CD4-positive, alpha-beta memory T cell (primary cell): ENCODE measurements at regions not wholly inside any gene's neighbourhood (a gene's known extent, or its start where the extent isn't known, plus 50 kb on each side); places are given as distances from the start of the nearest gene placed in this dataset.

Experiments
- CTCF ChIA-PET: fragments of 350-600 bp; sonication (Branson Sonifier 250); formaldehyde crosslinking; loops from one replicate; lab custom pipeline; 2021; ENCODE audit warnings: inconsistent platforms; ENCODE audit not compliant: partially characterized antibody; lab: Charles Lee
- POLR2A ChIA-PET: fragments of 350-600 bp; sonication (Branson Sonifier 250); formaldehyde crosslinking; loops from one replicate; lab custom pipeline; 2021; ENCODE audit not compliant: partially characterized antibody; lab: Charles Lee
- DNase-seq, 5 donors: peaks; one replicate each; pipeline versions ENCODE4 v3.0.0 to v3.0.0-alpha.2; 2020 to 2022; ENCODE audit warnings: mixed read lengths in 1 of 5
- H3K27ac ChIP-seq: one replicate; pipeline ENCODE4 v1.7.0; 2013; ENCODE audit warnings: low read depth, low read length
- H3K27me3 ChIP-seq: 2 replicates; pipeline ENCODE4 v1.7.0; 2013; ENCODE audit warnings: mild to moderate bottlenecking, low read length, moderate library complexity; ENCODE audit not compliant: insufficient read depth
- H3K36me3 ChIP-seq: 2 replicates; pipeline ENCODE4 v1.7.0; 2013; ENCODE audit warnings: mild to moderate bottlenecking, low read length, moderate library complexity; ENCODE audit not compliant: insufficient read depth
- H3K4me1 ChIP-seq: 2 replicates; pipeline ENCODE4 v1.7.0; 2013; ENCODE audit warnings: mild to moderate bottlenecking, low read length, moderate library complexity; ENCODE audit not compliant: insufficient read depth
- H3K4me3 ChIP-seq, 2 donors: one replicate each; pipeline ENCODE4 v1.7.0; 2013; ENCODE audit warnings: low read length in 2 of 2, mild to moderate bottlenecking in 1 of 2
- H3K9me3 ChIP-seq, 2 donors: one replicate each; pipeline ENCODE4 v1.7.0; 2013; ENCODE audit warnings: low read length in 2 of 2, control low read depth in 1 of 2; ENCODE audit not compliant: control insufficient read depth in 1 of 2
- H3K27ac Mint-ChIP-seq, 7 donors: one replicate each; pipeline ENCODE4 v1.8.0; 2020 to 2021; ENCODE audit warnings: mixed read lengths in 7 of 7, mild to moderate bottlenecking in 6 of 7, inconsistent platforms in 3 of 7, moderate library complexity in 3 of 7
- H3K27me3 Mint-ChIP-seq, 2 donors: one replicate each; pipeline ENCODE4 v1.8.0; 2020 to 2021; ENCODE audit warnings: mixed read lengths in 2 of 2
- H3K36me3 Mint-ChIP-seq, 2 donors: one replicate each; pipeline ENCODE4 v1.8.0; 2020 to 2021; ENCODE audit warnings: mixed read lengths in 2 of 2, inconsistent platforms in 1 of 2, mild to moderate bottlenecking in 1 of 2
- H3K4me1 Mint-ChIP-seq, 4 donors: one replicate each; pipeline ENCODE4 v1.8.0; 2020 to 2021; ENCODE audit warnings: mixed read lengths in 4 of 4, mild to moderate bottlenecking in 1 of 4
- H3K4me3 Mint-ChIP-seq, 8 donors: one replicate each; pipeline ENCODE4 v1.8.0; 2020 to 2021; ENCODE audit warnings: mixed read lengths in 8 of 8, mild to moderate bottlenecking in 7 of 8, moderate library complexity in 6 of 8, inconsistent platforms in 3 of 8
- H3K9me3 Mint-ChIP-seq, 8 donors: one replicate each; pipeline ENCODE4 v1.8.0; 2020 to 2021; ENCODE audit warnings: mixed read lengths in 8 of 8, mild to moderate bottlenecking in 5 of 8, inconsistent platforms in 3 of 8, moderate library complexity in 1 of 8
- intact Hi-C: fragments of 100-400 bp; cut with micrococcal nuclease; formaldehyde crosslinking; loops from one replicate; pipeline ENCODE4 v1.15.1; 2023

- CTCF ChIA-PET, result no interaction called here
- H3K4me1 ChIP-seq, result no peaks in the 10 kb centered on the region
Measured at GRCh38 chr6:141957271-141957670, 175.5 kb upstream of the GJE1 start.

GRCh38 chr6:141956868-141957267, 175.9 kb upstream of the GJE1 start:
- CTCF ChIA-PET, result no interaction called here
- Mint-ChIP-seq H3K27me3 (no peaks in the 10 kb centered on the region), H3K27ac (no peak overlapping the region), H3K9me3 (peaks cover 7 to 37% (median 19%) of the 10 kb centered on the region in 8 donors), H3K36me3 (peaks cover 0 to 11% of the 10 kb centered on the region in 2 donors), H3K4me1 (no peaks in the 10 kb centered on the region), H3K4me3 (no peak overlapping the region)
- DNase-seq, result no peak
- intact Hi-C loops, result no loop called here
- no peak overlapping the region for H3K4me3 ChIP-seq
- no peak overlapping the region for H3K27ac ChIP-seq
- peaks cover 0 to 9% of the 10 kb centered on the region in 2 donors for H3K9me3 ChIP-seq
- POLR2A ChIA-PET, result no interaction called here
- no peaks in the 10 kb centered on the region for H3K27me3 ChIP-seq
- no peaks in the 10 kb centered on the region for H3K4me1 ChIP-seq
- H3K36me3 ChIP-seq, result no peaks in the 10 kb centered on the region

More at GRCh38 chr6:141957271-141957670, 175.5 kb upstream of the GJE1 start:
- H3K27ac Mint-ChIP-seq, result no peak overlapping the region
- peaks cover 4 to 33% (median 16%) of the 10 kb centered on the region in 8 donors for H3K9me3 Mint-ChIP-seq
- Histone ChIP-seq H3K9me3 (peaks cover 0 to 9% of the 10 kb centered on the region in 2 donors), H3K27me3 (no peaks in the 10 kb centered on the region), H3K27ac (no peak overlapping the region), H3K4me3 (no peak overlapping the region), H3K36me3 (no peaks in the 10 kb centered on the region)
- H3K27me3 Mint-ChIP-seq, result no peaks in the 10 kb centered on the region
- H3K36me3 Mint-ChIP-seq, result peaks cover 0 to 7% of the 10 kb centered on the region in 2 donors
- DNase-seq, result no peak
- POLR2A ChIA-PET, result no interaction called here
- intact Hi-C loops, result no loop called here
- no peaks in the 10 kb centered on the region for H3K4me1 Mint-ChIP-seq
- H3K4me3 Mint-ChIP-seq, result no peak overlapping the region

GRCh38 chr6:141956046-141956761, 176.5 kb upstream of the GJE1 start:
- intact Hi-C loops, result no loop called here
- no peaks in the 10 kb centered on the region for H3K36me3 ChIP-seq
- Mint-ChIP-seq H3K9me3 (peaks cover 11 to 43% (median 21%) of the 10 kb centered on the region in 8 donors), H3K27ac (no peak overlapping the region), H3K4me3 (no peak overlapping the region), H3K27me3 (no peaks in the 10 kb centered on the region), H3K36me3 (peaks cover 0 to 16% of the 10 kb centered on the region in 2 donors), H3K4me1 (no peaks in the 10 kb centered on the region)
- POLR2A ChIA-PET, result no interaction called here
- H3K4me1 ChIP-seq, result no peaks in the 10 kb centered on the region
- H3K27ac ChIP-seq, result no peak overlapping the region
- CTCF ChIA-PET, result interaction anchor here (1.1 kb wide), 1 partner anchor 30 kb away, joined by 3 read pairs; no protein-coding TSS in a partner anchor
- peaks cover 0 to 9% of the 10 kb centered on the region in 2 donors for H3K9me3 ChIP-seq
- H3K4me3 ChIP-seq, result no peak overlapping the region
- H3K27me3 ChIP-seq, result no peaks in the 10 kb centered on the region
- no peak for DNase-seq

- H3K36me3 Mint-ChIP-seq, result peaks cover 0 to 16% of the 10 kb centered on the region in 2 donors
- peaks cover 0 to 9% of the 10 kb centered on the region in 2 donors for H3K9me3 ChIP-seq
- POLR2A ChIA-PET, result no interaction called here
- H3K27me3 Mint-ChIP-seq, result no peaks in the 10 kb centered on the region
- H3K4me1 ChIP-seq, result no peaks in the 10 kb centered on the region
- no peak overlapping the region for H3K27ac Mint-ChIP-seq
- H3K27me3 ChIP-seq, result no peaks in the 10 kb centered on the region
- no peak overlapping the region for H3K4me3 Mint-ChIP-seq
- H3K27ac ChIP-seq, result no peak overlapping the region
- CTCF ChIA-PET, result no interaction called here
- H3K9me3 Mint-ChIP-seq, result peaks cover 11 to 44% (median 21%) of the 10 kb centered on the region in 8 donors
- no peaks in the 10 kb centered on the region for H3K4me1 Mint-ChIP-seq
- intact Hi-C loops, result no loop called here
- H3K36me3 ChIP-seq, result no peaks in the 10 kb centered on the region
- H3K4me3 ChIP-seq, result no peak overlapping the region
- no peak for DNase-seq
Measured at GRCh38 chr6:141953072-141953471, 179.7 kb upstream of the GJE1 start.

GRCh38 chr6:141946502-141946901, 186.2 kb upstream of the GJE1 start:
- intact Hi-C loops, result no loop called here
- Mint-ChIP-seq H3K9me3 (peaks cover 2 to 41% (median 21%) of the 10 kb centered on the region in 8 donors), H3K36me3 (peaks cover 0 to 19% of the 10 kb centered on the region in 2 donors), H3K27me3 (no peaks in the 10 kb centered on the region), H3K4me1 (no peaks in the 10 kb centered on the region), H3K27ac (no peak overlapping the region), H3K4me3 (no peak overlapping the region)
- H3K4me3 ChIP-seq, result no peak overlapping the region
- no peaks in the 10 kb centered on the region for H3K27me3 ChIP-seq
- no peak overlapping the region for H3K27ac ChIP-seq
- DNase-seq, result no peak
- H3K9me3 ChIP-seq, result no peaks in the 10 kb centered on the region
- ChIA-PET POLR2A (no interaction called here), CTCF (no interaction called here)
- H3K36me3 ChIP-seq, result no peaks in the 10 kb centered on the region
- no peaks in the 10 kb centered on the region for H3K4me1 ChIP-seq

- intact Hi-C loops, result no loop called here
- no peak overlapping the region for H3K27ac ChIP-seq
- ChIA-PET CTCF (no interaction called here), POLR2A (no interaction called here)
- H3K36me3 ChIP-seq, result no peaks in the 10 kb centered on the region
- H3K4me3 ChIP-seq, result no peak overlapping the region
- H3K9me3 ChIP-seq, result no peaks in the 10 kb centered on the region
- H3K4me1 Mint-ChIP-seq, result no peaks in the 10 kb centered on the region
- no peak overlapping the region for H3K4me3 Mint-ChIP-seq
- H3K27me3 ChIP-seq, result no peaks in the 10 kb centered on the region
- H3K9me3 Mint-ChIP-seq, result peaks cover 0 to 30% (median 15%) of the 10 kb centered on the region in 8 donors
- DNase-seq, result no peak
- no peaks in the 10 kb centered on the region for H3K27me3 Mint-ChIP-seq
- H3K36me3 Mint-ChIP-seq, result peaks cover 0 to 8% of the 10 kb centered on the region in 2 donors
- H3K27ac Mint-ChIP-seq, result no peak overlapping the region
- no peaks in the 10 kb centered on the region for H3K4me1 ChIP-seq
Measured at GRCh38 chr6:141938664-141939063, 194.1 kb upstream of the GJE1 start.

- Histone ChIP-seq H3K4me3 (no peak overlapping the region), H3K27me3 (no peaks in the 10 kb centered on the region), H3K4me1 (no peaks in the 10 kb centered on the region), H3K9me3 (no peaks in the 10 kb centered on the region), H3K36me3 (no peaks in the 10 kb centered on the region), H3K27ac (no peak overlapping the region)
- DNase-seq, result no peak
- Mint-ChIP-seq H3K4me1 (no peaks in the 10 kb centered on the region), H3K9me3 (no peaks in the 10 kb centered on the region), H3K36me3 (no peaks in the 10 kb centered on the region), H3K27me3 (no peaks in the 10 kb centered on the region), H3K4me3 (no peak overlapping the region), H3K27ac (no peak overlapping the region)
- intact Hi-C loops, result no loop called here
- POLR2A ChIA-PET, result no interaction called here
- CTCF ChIA-PET, result no interaction called here
Measured at GRCh38 chr6:141932685-141933084, 200.0 kb upstream of the GJE1 start.
